DOHH2 (cell line): ENCODE measurements at regions not wholly inside any gene's neighbourhood (a gene's known extent, or its start where the extent isn't known, plus 50 kb on each side); places are given as distances from the start of the nearest gene placed in this dataset.
"Not testable (repeated sequence)": the region's sequence is repeated elsewhere in the genome, so short reads cannot be mapped to it uniquely, and the experiment has no call there.

ENCODE experiments used
- H3F3A ChIP-seq: fragments of 200-600 bp; sonication (generic), shearing (Covaris generic); 2 replicates; pipeline ENCODE4 v1.6.0; 2016; ENCODE audit warnings: antibody characterized with exemption, mild to moderate bottlenecking; ENCODE audit not compliant: control insufficient read depth, insufficient read depth
- H3K27ac ChIP-seq: fragments of 200-600 bp; sonication (generic); 2 replicates; pipeline ENCODE4 v1.5.1; 2014; ENCODE audit warnings: low read depth, mild to moderate bottlenecking, low read length, moderate library complexity
- H3K27me3 ChIP-seq: fragments of 200-600 bp; sonication (generic); 2 replicates; pipeline ENCODE4 v1.6.1; 2014; ENCODE audit warnings: mild to moderate bottlenecking, low read length, mixed read lengths; ENCODE audit not compliant: control insufficient read depth
- H3K36me3 ChIP-seq: fragments of 200-600 bp; sonication (generic); 2 replicates; pipeline ENCODE4 v1.6.1; 2014; ENCODE audit warnings: mild to moderate bottlenecking, low read length, moderate library complexity, mixed read lengths; ENCODE audit not compliant: control insufficient read depth
- H3K4me1 ChIP-seq: fragments of 200-600 bp; sonication (generic); 2 replicates; pipeline ENCODE4 v1.6.1; 2014; ENCODE audit warnings: mild to moderate bottlenecking, low read length, mixed read lengths; ENCODE audit not compliant: control insufficient read depth
- H3K4me2 ChIP-seq: fragments of 200-600 bp; sonication (generic); 2 replicates; pipeline ENCODE4 v1.6.0; 2014; ENCODE audit warnings: mild to moderate bottlenecking, low read length, moderate library complexity
- H3K4me3 ChIP-seq: fragments of 200-600 bp; sonication (generic); 2 replicates; pipeline ENCODE4 v1.5.1; 2014; ENCODE audit warnings: mild to moderate bottlenecking, low read length, mixed read lengths
- H3K79me2 ChIP-seq: fragments of 200-600 bp; sonication (generic); 2 replicates; pipeline ENCODE4 v1.6.1; 2014; ENCODE audit warnings: mild to moderate bottlenecking, low read length, mixed read lengths; ENCODE audit not compliant: control insufficient read depth
- H3K9me2 ChIP-seq: fragments of 200-600 bp; sonication (generic); replicated peaks from 2 replicates; pipeline ENCODE4 v1.6.1; 2014; ENCODE audit warnings: mild to moderate bottlenecking, low read length, mixed read lengths; ENCODE audit not compliant: control insufficient read depth
- H3K9me3 ChIP-seq: fragments of 200-600 bp; sonication (generic); 2 replicates; pipeline ENCODE4 v1.6.1; 2014; ENCODE audit warnings: antibody characterized with exemption, low read length, mixed read lengths; ENCODE audit not compliant: control insufficient read depth, insufficient read depth
- H4K20me1 ChIP-seq: fragments of 200-600 bp; sonication (generic); 2 replicates; pipeline ENCODE4 v1.6.0; 2014; ENCODE audit warnings: low read depth, mild to moderate bottlenecking, antibody characterized with exemption, low read length, moderate library complexity; ENCODE audit not compliant: control insufficient read depth, insufficient read depth
- EZH2phosphoT487 ChIP-seq: fragments of 200-600 bp; sonication (generic); IDR thresholded peaks from 2 replicates; pipeline ENCODE4 v1.6.1; 2017; ENCODE audit warnings: borderline replicate concordance, mild to moderate bottlenecking, antibody characterized with exemption, low read length, moderate library complexity, mixed read lengths
- TF ChIP-seq, protein P1 (sequence below): fragments of 200-600 bp; sonication (generic); IDR thresholded peaks from one replicate; pipeline ENCODE4 v1.5.1; 2014; ENCODE audit warnings: antibody characterized with exemption, mild to moderate bottlenecking, low read depth, low read length; ENCODE audit not compliant: poor library complexity, severe bottlenecking

DNA sequence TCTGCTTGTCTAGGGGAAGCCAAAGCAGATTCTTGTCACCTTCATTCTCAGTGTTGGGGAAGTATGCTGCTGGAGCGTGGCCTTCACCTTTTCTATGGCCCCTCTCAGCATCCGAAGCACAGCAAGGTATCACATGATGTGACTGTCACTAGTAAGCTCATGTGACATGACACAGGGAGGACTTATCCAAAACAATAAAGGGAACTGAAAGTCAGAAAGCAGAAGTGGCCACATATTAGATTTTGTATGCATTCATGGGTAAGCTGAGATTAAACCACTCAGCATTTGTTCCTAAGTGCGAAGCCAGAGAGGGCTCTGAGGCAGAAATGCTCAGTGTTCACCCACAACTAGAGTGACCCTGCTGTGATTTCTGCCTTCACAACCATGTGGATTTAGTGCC is 72.8 kb upstream of the PCDH8 start:
- no peaks in the 10 kb centered on the region for H3K9me3 ChIP-seq
- no peaks in the 10 kb centered on the region for H3K27me3 ChIP-seq
- H4K20me1 ChIP-seq: no peaks in the 10 kb centered on the region
- no peaks in the 10 kb centered on the region for H3K36me3 ChIP-seq
- H3F3A ChIP-seq: no peaks in the 10 kb centered on the region
- TF ChIP-seq, protein P1, sequence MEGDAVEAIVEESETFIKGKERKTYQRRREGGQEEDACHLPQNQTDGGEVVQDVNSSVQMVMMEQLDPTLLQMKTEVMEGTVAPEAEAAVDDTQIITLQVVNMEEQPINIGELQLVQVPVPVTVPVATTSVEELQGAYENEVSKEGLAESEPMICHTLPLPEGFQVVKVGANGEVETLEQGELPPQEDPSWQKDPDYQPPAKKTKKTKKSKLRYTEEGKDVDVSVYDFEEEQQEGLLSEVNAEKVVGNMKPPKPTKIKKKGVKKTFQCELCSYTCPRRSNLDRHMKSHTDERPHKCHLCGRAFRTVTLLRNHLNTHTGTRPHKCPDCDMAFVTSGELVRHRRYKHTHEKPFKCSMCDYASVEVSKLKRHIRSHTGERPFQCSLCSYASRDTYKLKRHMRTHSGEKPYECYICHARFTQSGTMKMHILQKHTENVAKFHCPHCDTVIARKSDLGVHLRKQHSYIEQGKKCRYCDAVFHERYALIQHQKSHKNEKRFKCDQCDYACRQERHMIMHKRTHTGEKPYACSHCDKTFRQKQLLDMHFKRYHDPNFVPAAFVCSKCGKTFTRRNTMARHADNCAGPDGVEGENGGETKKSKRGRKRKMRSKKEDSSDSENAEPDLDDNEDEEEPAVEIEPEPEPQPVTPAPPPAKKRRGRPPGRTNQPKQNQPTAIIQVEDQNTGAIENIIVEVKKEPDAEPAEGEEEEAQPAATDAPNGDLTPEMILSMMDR: no peak
- TF ChIP-seq EZH2phosphoT487: no peak
- peak overlapping the region; percentile 39 for H3K4me2 ChIP-seq
- peak overlapping the region; percentile 17; the same call in 1 of the 2 replicates for H3K4me3 ChIP-seq
- H3K79me2 ChIP-seq: no peaks in the 10 kb centered on the region
- no peaks in the 10 kb centered on the region for H3K9me2 ChIP-seq
- H3K4me1 ChIP-seq: peaks cover 13% of the 10 kb centered on the region
- H3K27ac ChIP-seq: no peak overlapping the region

DNA sequence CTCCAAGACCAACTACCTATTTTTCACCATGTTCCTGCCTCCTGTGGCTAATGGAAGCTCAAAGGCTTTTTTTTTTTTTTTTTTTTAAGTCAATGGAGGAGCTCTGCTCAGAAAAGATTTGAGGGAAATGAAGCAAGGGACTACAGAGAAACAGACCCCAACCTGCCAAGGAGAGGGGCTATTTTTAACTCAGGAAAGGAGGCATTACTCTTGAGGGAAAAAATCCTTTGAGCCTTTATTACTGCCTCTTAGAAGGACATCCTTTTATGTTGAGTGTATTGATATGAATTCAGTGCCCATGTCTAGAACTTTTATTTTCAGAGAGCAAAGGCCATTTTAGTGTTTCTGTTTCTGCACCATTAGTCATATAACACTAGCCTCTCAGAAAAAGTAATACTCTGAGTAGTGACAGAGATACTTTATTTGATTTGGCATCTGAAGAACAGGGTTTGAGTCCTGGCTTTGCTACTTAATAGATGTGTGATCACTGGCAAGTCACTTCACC is 68.1 kb upstream of the PCDH8 start:
- no peaks in the 10 kb centered on the region for H3K27me3 ChIP-seq
- no peaks in the 10 kb centered on the region for H4K20me1 ChIP-seq
- H3K79me2 ChIP-seq: no peaks in the 10 kb centered on the region
- no peak overlapping the region for H3K27ac ChIP-seq
- no peak overlapping the region for H3K4me2 ChIP-seq
- H3K4me1 ChIP-seq: peaks cover 9% of the 10 kb centered on the region
- no peaks in the 10 kb centered on the region for H3F3A ChIP-seq
- no peaks in the 10 kb centered on the region for H3K9me2 ChIP-seq
- TF ChIP-seq, protein P1: no peak
- H3K4me3 ChIP-seq: no peak overlapping the region
- no peaks in the 10 kb centered on the region for H3K36me3 ChIP-seq
- H3K9me3 ChIP-seq: no peaks in the 10 kb centered on the region

DNA sequence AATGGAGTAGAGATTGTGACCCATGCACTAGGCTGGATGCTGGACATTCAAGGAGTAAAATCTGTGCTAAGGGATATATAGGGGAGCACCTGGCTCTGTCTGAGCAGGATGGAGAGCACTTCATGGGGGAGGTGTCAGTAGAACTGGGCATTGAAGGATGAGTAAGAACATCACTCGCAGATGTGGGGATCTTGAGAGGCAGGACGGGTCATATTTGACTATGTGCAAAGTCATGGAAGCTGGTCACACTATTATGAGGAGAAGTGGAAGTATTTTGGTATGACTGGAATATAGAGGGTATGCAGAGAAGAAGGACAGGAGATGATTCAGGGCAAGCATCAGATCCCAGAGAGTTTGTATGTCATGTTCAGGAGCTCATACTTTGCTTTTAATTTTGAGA is 62.9 kb upstream of the PCDH8 start:
- H3K9me2 ChIP-seq: no peaks in the 10 kb centered on the region
- H3F3A ChIP-seq: no peaks in the 10 kb centered on the region
- H3K4me1 ChIP-seq: no peaks in the 10 kb centered on the region
- TF ChIP-seq, protein P1: no peak
- no peak for TF ChIP-seq EZH2phosphoT487
- H3K4me2 ChIP-seq: no peak overlapping the region
- no peaks in the 10 kb centered on the region for H3K79me2 ChIP-seq
- no peaks in the 10 kb centered on the region for H3K9me3 ChIP-seq
- no peak overlapping the region for H3K4me3 ChIP-seq
- peaks cover 4% of the 10 kb centered on the region; the same call in 1 of the 2 replicates for H3K27me3 ChIP-seq
- H4K20me1 ChIP-seq: no peaks in the 10 kb centered on the region
- H3K27ac ChIP-seq: no peak overlapping the region
- H3K36me3 ChIP-seq: no peaks in the 10 kb centered on the region

DNA sequence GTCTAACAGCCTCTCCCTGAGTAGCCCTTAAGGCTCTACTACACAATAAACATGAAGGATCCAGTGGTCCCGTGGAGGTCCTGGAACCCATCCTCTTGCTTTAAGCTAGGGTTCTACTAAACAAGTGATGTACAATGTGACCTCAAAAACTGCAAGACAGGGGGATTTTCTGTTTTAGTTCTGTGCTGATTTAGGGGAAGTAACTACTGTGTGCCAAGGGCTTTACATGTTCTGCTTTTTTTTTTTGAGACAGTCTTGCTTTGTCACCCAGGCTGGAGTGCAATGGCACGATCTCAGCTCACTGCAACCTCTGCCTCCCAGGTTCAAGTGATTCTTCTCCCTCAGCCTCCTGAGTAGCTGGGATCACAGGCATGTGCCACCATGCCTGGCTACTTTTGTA is 61.9 kb upstream of the PCDH8 start:
- not testable (repeated sequence) for H4K20me1 ChIP-seq, H3K9me2 ChIP-seq, H3K4me2 ChIP-seq, H3K79me2 ChIP-seq, H3K36me3 ChIP-seq, H3K27ac ChIP-seq, H3K4me3 ChIP-seq, H3K9me3 ChIP-seq, H3F3A ChIP-seq, H3K4me1 ChIP-seq, H3K27me3 ChIP-seq
